Upper lobe of right lung (tissue), 1 donor: ENCODE measurements at regions not wholly inside any gene's neighbourhood (a gene's known extent, or its start where the extent isn't known, plus 50 kb on each side); places are given as distances from the start of the nearest gene placed in this dataset.

Source experiments
- ATAC-seq: fragments of 200-7000 bp; cut with Tn5 transposase; one replicate; pipeline ENCODE4 v1.9.1; 2020; ENCODE audit warnings: mild to moderate bottlenecking, moderate library complexity
- DNase-seq: peaks from one replicate; pipeline ENCODE4 v3.0.0-alpha.2; 2020
- H3K27ac ChIP-seq: fragments of 200-600 bp; one replicate; pipeline ENCODE4 v1.8.0; 2022
- H3K27me3 ChIP-seq: fragments of 200-600 bp; one replicate; pipeline ENCODE4 v1.8.0; 2022; ENCODE audit warnings: mild to moderate bottlenecking
- H3K36me3 ChIP-seq: fragments of 200-600 bp; one replicate; pipeline ENCODE4 v1.8.0; 2022
- H3K4me1 ChIP-seq: fragments of 200-600 bp; one replicate; pipeline ENCODE4 v1.8.0; 2022
- H3K4me3 ChIP-seq: fragments of 200-600 bp; one replicate; pipeline ENCODE4 v1.8.0; 2022; ENCODE audit warnings: mild to moderate bottlenecking
- H3K9me3 ChIP-seq: fragments of 200-600 bp; one replicate; pipeline ENCODE4 v1.8.0; 2022
- CTCF ChIP-seq: fragments of 200-600 bp; IDR thresholded peaks from one replicate; pipeline ENCODE4 v1.8.0; 2022; ENCODE audit warnings: antibody characterized with exemption
- intact Hi-C: fragments of 100-400 bp; cut with DNase I; formaldehyde crosslinking; loops from one replicate; pipeline ENCODE4 v1.11.0; 2022
- donor health status: DM: no; HTN: yes; CAD: no; lungs with severe emphysema.

GRCh38 chr5:107803728-107804127 is 133.0 kb upstream of the EFNA5 start:
- ATAC-seq (no peak), DNase-seq (no peak)
- intact Hi-C loops = no loop called here
- Histone ChIP-seq H3K27me3 (no peaks in the 10 kb centered on the region), H3K36me3 (no peaks in the 10 kb centered on the region), H3K27ac (no peak overlapping the region), H3K4me3 (no peak overlapping the region), H3K9me3 (no peaks in the 10 kb centered on the region), H3K4me1 (no peaks in the 10 kb centered on the region)
- no peak for TF ChIP-seq CTCF

DNA sequence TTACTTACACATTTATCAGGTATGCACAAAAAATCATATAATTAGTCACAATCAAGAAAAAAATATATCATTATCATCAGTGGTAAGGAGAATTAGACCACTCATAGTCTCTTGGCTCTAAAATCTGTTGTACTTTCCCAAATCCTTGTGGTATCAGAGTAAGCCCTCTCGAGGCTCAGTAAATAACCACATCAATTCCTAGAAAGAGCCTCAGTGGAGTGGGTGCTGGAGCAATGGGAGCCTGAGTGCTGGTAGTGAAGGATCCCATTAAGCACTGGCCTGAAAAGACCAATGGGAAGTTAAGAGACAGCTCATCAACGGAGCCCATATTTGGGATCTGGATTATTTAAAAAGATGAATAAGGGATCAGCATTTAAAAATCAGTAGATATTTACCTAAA is 130.3 kb upstream of the EFNA5 start:
- TF ChIP-seq CTCF = no peak
- DNase-seq (no peak), ATAC-seq (peak; percentile 77)
- Histone ChIP-seq H3K27ac (no peak overlapping the region), H3K4me3 (no peak overlapping the region), H3K27me3 (no peaks in the 10 kb centered on the region), H3K36me3 (no peaks in the 10 kb centered on the region), H3K4me1 (no peaks in the 10 kb centered on the region), H3K9me3 (no peaks in the 10 kb centered on the region)
- intact Hi-C loops = no loop called here

GRCh38 chr5:107799306-107799705 is 128.6 kb upstream of the EFNA5 start:
- no peak for TF ChIP-seq CTCF
- Histone ChIP-seq H3K4me1 (no peaks in the 10 kb centered on the region), H3K27me3 (no peaks in the 10 kb centered on the region), H3K36me3 (no peaks in the 10 kb centered on the region), H3K27ac (no peak overlapping the region), H3K4me3 (no peak overlapping the region), H3K9me3 (no peaks in the 10 kb centered on the region)
- intact Hi-C loops = no loop called here
- DNase-seq (no peak), ATAC-seq (no peak)

DNA sequence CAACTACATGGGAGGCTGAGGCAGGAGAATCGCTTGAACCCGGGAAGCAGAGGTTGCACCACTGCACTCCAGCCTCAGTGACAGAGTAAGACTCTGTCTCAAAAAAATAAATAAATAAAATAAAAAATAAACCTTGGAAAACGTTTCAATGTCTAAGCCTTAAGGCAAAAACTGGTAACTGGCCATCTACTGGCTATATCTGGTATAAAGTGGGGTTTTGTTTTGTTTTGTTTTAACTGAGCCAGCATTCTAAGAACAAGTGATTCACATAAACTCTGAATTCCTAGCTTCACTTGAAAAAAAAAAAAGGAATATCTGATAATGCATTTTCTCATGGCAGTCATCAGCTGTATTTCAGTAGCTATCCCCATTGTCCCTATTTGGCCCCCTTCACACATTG is 126.1 kb upstream of the EFNA5 start:
- DNase-seq = no peak
- no peak overlapping the region for H3K27ac ChIP-seq
- H3K4me3 ChIP-seq = no peak overlapping the region
- no peaks in the 10 kb centered on the region for H3K4me1 ChIP-seq
- no peaks in the 10 kb centered on the region for H3K27me3 ChIP-seq
- ATAC-seq = no peak
- H3K9me3 ChIP-seq = no peaks in the 10 kb centered on the region
- no peak for TF ChIP-seq CTCF
- intact Hi-C loops = no loop called here
- no peaks in the 10 kb centered on the region for H3K36me3 ChIP-seq

DNA sequence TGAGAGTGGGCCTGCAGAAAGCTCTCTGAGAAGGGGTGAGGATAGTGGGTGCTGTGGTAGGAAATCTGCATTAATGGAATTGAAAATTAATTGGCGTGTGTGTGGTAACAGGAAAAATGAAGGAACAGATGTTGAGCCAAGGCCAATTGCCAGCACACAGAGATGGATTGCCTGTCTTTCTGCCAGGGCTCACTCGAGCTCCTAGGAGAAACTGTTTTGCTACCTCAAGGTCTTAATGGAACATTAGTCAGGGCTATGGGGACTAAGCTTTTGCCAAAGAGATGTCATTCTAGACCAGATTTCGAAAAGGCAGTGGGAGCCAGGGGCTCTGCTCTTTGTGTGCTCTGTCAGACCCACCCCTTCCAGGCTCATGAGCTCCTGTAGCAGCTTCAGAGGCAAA is 124.0 kb upstream of the EFNA5 start:
- Histone ChIP-seq H3K4me1 (no peaks in the 10 kb centered on the region), H3K9me3 (no peaks in the 10 kb centered on the region), H3K27me3 (no peaks in the 10 kb centered on the region), H3K36me3 (no peaks in the 10 kb centered on the region), H3K4me3 (no peak overlapping the region), H3K27ac (no peak overlapping the region)
- ATAC-seq = no peak
- TF ChIP-seq CTCF = no peak
- no peak for DNase-seq
- intact Hi-C loops = no loop called here

GRCh38 chr5:107792940-107793339 is 122.2 kb upstream of the EFNA5 start:
- intact Hi-C loops = no loop called here
- no peak overlapping the region for H3K4me3 ChIP-seq
- no peaks in the 10 kb centered on the region for H3K27me3 ChIP-seq
- no peak for TF ChIP-seq CTCF
- H3K27ac ChIP-seq = no peak overlapping the region
- DNase-seq (no peak), ATAC-seq (no peak)
- no peaks in the 10 kb centered on the region for H3K9me3 ChIP-seq
- H3K4me1 ChIP-seq = no peaks in the 10 kb centered on the region
- no peaks in the 10 kb centered on the region for H3K36me3 ChIP-seq
